Vagina (tissue), 2 donors: ENCODE measurements at regions not wholly inside any gene's neighbourhood (a gene's known extent, or its start where the extent isn't known, plus 50 kb on each side); places are given as distances from the start of the nearest gene placed in this dataset.

Source experiments
- CTCF ChIP-seq, 3 experiments: fragments of 450-650 bp in 2 of 3; fragments of 200-600 bp in 1 of 3; sonication (generic) in 1 of 3; IDR thresholded peaks; one replicate each; pipeline ENCODE4 v1.5.1; 2017 to 2019; ENCODE audit warnings: antibody characterized with exemption in 3 of 3, mild to moderate bottlenecking in 2 of 3, moderate library complexity in 2 of 3
- POLR2A ChIP-seq, 2 donors: fragments of 450-650 bp; IDR thresholded peaks; one replicate each; pipeline ENCODE4 v1.6.1; 2017; ENCODE audit warnings: antibody characterized with exemption in 2 of 2, mild to moderate bottlenecking in 2 of 2, moderate library complexity in 2 of 2

- no peak for TF ChIP-seq CTCF (IDR thresholded peaks at IDR 0.05)
- TF ChIP-seq POLR2A (IDR thresholded peaks at IDR 0.05): no peak
These were observed 581.1 kb upstream of the SEMA6D start for GRCh38 chr15:47136236-47136635.
